Neuronal stem cell (in vitro differentiated cells): ENCODE measurements at regions not wholly inside any gene's neighbourhood (a gene's known extent, or its start where the extent isn't known, plus 50 kb on each side); places are given as distances from the start of the nearest gene placed in this dataset. TPM values are rescaled to one million over a fixed set of nuclear protein-coding genes. Genes with fewer than 3 reads are reported as not detected.
"Not testable (repeated sequence)": the region's sequence is repeated elsewhere in the genome, so short reads cannot be mapped to it uniquely, and the experiment has no call there.

Source experiments
- DNase-seq: peaks from one replicate; pipeline ENCODE4 v3.0.0-alpha.2; 2013; ENCODE audit warnings: low spot score
- H2AFZ ChIP-seq: one replicate; pipeline ENCODE4 v1.6.1; 2013; ENCODE audit warnings: mild to moderate bottlenecking, low read length, inconsistent platforms
- H2AK5ac ChIP-seq: 2 replicates; pipeline ENCODE4 v1.6.1; 2013; ENCODE audit warnings: low read depth, mild to moderate bottlenecking, inconsistent platforms, low read length, moderate library complexity, mixed read lengths
- H2BK120ac ChIP-seq: 2 replicates; pipeline ENCODE4 v1.6.1; 2013; ENCODE audit warnings: low read depth, mild to moderate bottlenecking, inconsistent platforms, low read length, moderate library complexity, mixed read lengths
- H2BK12ac ChIP-seq: one replicate; pipeline ENCODE4 v1.6.1; 2013; ENCODE audit warnings: low read length, inconsistent platforms
- H2BK15ac ChIP-seq: 2 replicates; pipeline ENCODE4 v1.6.1; 2013; ENCODE audit warnings: mild to moderate bottlenecking, low read length, inconsistent platforms, mixed read lengths
- H2BK5ac ChIP-seq: one replicate; pipeline ENCODE4 v1.6.1; 2013; ENCODE audit warnings: inconsistent platforms, mild to moderate bottlenecking, low read length, moderate library complexity
- H3K14ac ChIP-seq: one replicate; pipeline ENCODE4 v1.6.1; 2013; ENCODE audit warnings: low read length, inconsistent platforms
- H3K18ac ChIP-seq: 2 replicates; pipeline ENCODE4 v1.6.1; 2013; ENCODE audit warnings: low read length, inconsistent platforms
- H3K23ac ChIP-seq: 2 replicates; pipeline ENCODE4 v1.6.1; 2013; ENCODE audit warnings: low read depth, mild to moderate bottlenecking, mixed read lengths, low read length, inconsistent platforms; ENCODE audit not compliant: poor library complexity
- H3K27ac ChIP-seq: replicated peaks from 3 replicates; pipeline ENCODE4 v1.5.1; 2013; ENCODE audit warnings: low read length, inconsistent platforms
- H3K27me3 ChIP-seq, 3 experiments: 2 replicates each; pipeline ENCODE4 v1.6.1; 2013; ENCODE audit warnings: low read length in 3 of 3, mild to moderate bottlenecking in 2 of 3, inconsistent platforms in 1 of 3, low read depth in 1 of 3, mixed read lengths in 1 of 3, moderate library complexity in 1 of 3; ENCODE audit not compliant: control insufficient read depth in 3 of 3, insufficient read depth in 3 of 3
- H3K36me3 ChIP-seq, 2 donors: replicated peaks in 1 of 2; 2 replicates each; pipeline ENCODE4 v1.6.1; 2013; ENCODE audit warnings: low read length in 2 of 2; ENCODE audit not compliant: control insufficient read depth in 2 of 2, insufficient read depth in 2 of 2
- H3K4ac ChIP-seq: 2 replicates; pipeline ENCODE4 v1.6.1; 2013; ENCODE audit warnings: inconsistent platforms, mild to moderate bottlenecking, low read length, moderate library complexity
- H3K4me1 ChIP-seq, 2 donors: 1 replicate in 1 of 2; 2 replicates in 1 of 2; pipeline ENCODE4 v1.6.1; 2013; ENCODE audit warnings: low read length in 2 of 2, low read depth in 1 of 2; ENCODE audit not compliant: control insufficient read depth in 2 of 2, insufficient read depth in 1 of 2
- H3K4me2 ChIP-seq: one replicate; pipeline ENCODE4 v1.6.1; 2013; ENCODE audit warnings: mild to moderate bottlenecking, low read length, inconsistent platforms; ENCODE audit not compliant: insufficient read depth, poor library complexity, severe bottlenecking
- H3K4me3 ChIP-seq, 2 donors: 2 replicates each; pipeline ENCODE4 v1.5.1; 2013; ENCODE audit warnings: low read length in 2 of 2, mild to moderate bottlenecking in 2 of 2, inconsistent platforms in 1 of 2, moderate library complexity in 1 of 2
- H3K79me1 ChIP-seq: one replicate; pipeline ENCODE4 v1.6.1; 2013; ENCODE audit warnings: low read depth, mild to moderate bottlenecking, inconsistent platforms, low read length, moderate library complexity
- H3K9ac ChIP-seq: one replicate; pipeline ENCODE4 v1.6.1; 2013; ENCODE audit warnings: mild to moderate bottlenecking, low read depth, low read length, inconsistent platforms; ENCODE audit not compliant: poor library complexity
- H3K9me3 ChIP-seq, 2 donors: replicated peaks in 1 of 2; 2 replicates each; pipeline versions ENCODE3 to v1.6.1; 2013; ENCODE audit warnings: low read length in 2 of 2, mild to moderate bottlenecking in 2 of 2, inconsistent platforms in 1 of 2, low read depth in 1 of 2, mixed read lengths in 1 of 2, moderate library complexity in 1 of 2; ENCODE audit not compliant: control insufficient read depth in 2 of 2, insufficient read depth in 1 of 2
- H4K8ac ChIP-seq: one replicate; pipeline ENCODE4 v1.6.1; 2013; ENCODE audit warnings: low read depth, mild to moderate bottlenecking, inconsistent platforms, low read length, moderate library complexity
- H4K91ac ChIP-seq: one replicate; pipeline ENCODE4 v1.6.1; 2013; ENCODE audit warnings: low read length, low read depth, mild to moderate bottlenecking, inconsistent platforms; ENCODE audit not compliant: poor library complexity
- whole genome bisulfite sequencing, 2 donors: extraction: QIAGEN DNeasy Blood & Tissue Kit; methylation state at CpG; one replicate each; pipeline ENCODE4 v1.1.7; 2013; ENCODE audit warnings: missing lambda C conversion rate in 2 of 2, mixed read lengths in 1 of 2; ENCODE audit not compliant: insufficient read length in 2 of 2, insufficient replicate concordance in 1 of 2; ENCODE audit errors: extremely low coverage in 2 of 2; 5-methylcytosine and 5-hydroxymethylcytosine counted together
- small RNA-seq: library from polyadenylated mRNA; stranded (forward); fragments of <200 nt; extraction: miRNeasy Mini kit (QIAGEN cat#:217004); gene quantifications from one replicate; pipeline ENCODE3, GENCODE V24; 2013; ENCODE audit not compliant: insufficient read depth

DNA sequence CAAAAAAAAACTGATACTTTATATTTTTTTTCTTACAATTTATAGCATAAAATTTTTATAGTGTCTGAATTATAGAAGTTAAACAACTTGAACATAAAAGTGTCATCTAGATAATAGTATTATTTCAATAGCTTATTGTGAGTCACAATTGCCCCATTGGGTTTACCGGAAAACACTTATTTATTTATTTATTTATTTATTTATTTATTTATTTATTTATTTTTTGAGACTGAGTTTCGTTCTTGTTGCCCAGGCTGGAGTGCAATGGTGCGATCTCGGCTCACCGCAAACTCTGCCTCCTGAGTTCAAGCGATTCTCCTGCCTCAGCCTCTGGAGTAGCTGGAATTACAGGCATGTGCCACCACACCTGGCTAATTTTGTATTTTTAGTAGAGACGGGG is 61.4 kb upstream of the ZNF98 start:
- peaks cover 3 to 16% of the 10 kb centered on the region in 2 donors for H3K9me3 ChIP-seq
- WGBS, 2 donors = no CpG with 5 or more reads among the region's 7 CpGs

DNA sequence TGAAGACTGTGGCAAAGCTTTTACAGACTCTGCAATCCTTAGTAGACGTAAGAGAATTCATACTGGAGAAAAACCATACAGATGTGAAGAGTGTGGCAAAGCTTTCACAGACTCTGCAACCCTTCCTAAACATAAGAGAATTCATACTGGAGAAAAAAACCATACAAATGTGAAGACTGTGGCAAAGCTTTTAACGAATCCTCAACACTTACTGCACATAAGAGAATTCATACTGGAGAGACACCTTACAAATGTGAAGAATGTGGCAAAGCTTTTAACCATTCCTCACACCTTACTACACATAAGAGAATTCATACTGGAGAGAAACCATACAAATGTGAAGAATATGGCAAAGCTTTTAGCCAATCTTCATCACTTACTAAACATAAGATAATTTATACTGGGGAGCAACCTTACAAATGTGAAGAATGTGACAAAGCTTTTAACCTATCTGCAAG is 50.1 kb upstream of the ZNF98 start:
- WGBS, 2 donors = no CpG with 5 or more reads among the region's 2 CpGs
- no peak overlapping the region for H4K91ac ChIP-seq
- H3K4ac ChIP-seq = no peak overlapping the region
- no peak overlapping the region for H3K4me3 ChIP-seq
- H3K23ac ChIP-seq = no peak overlapping the region
- H4K8ac ChIP-seq = no peak overlapping the region
- no peak overlapping the region for H2AK5ac ChIP-seq
- H2BK5ac ChIP-seq = no peak overlapping the region
- H3K4me1 ChIP-seq = no peaks in the 10 kb centered on the region
- H3K27ac ChIP-seq = no peak overlapping the region
- H3K9ac ChIP-seq = no peak overlapping the region
- H2BK120ac ChIP-seq = no peak overlapping the region
- no peak for DNase-seq
- H3K27me3 ChIP-seq = no peaks in the 10 kb centered on the region
- no peaks in the 10 kb centered on the region for H3K79me1 ChIP-seq
- H2AFZ ChIP-seq = no peak overlapping the region
- peaks cover 3 to 52% of the 10 kb centered on the region in 2 donors for H3K9me3 ChIP-seq
- no peak overlapping the region for H3K14ac ChIP-seq
- no peak overlapping the region for H3K4me2 ChIP-seq
- no peak overlapping the region for H3K18ac ChIP-seq
- no peaks in the 10 kb centered on the region for H3K36me3 ChIP-seq
- H2BK12ac ChIP-seq = no peak overlapping the region
- no peak overlapping the region for H2BK15ac ChIP-seq

More for the DNA sequence above, 61.4 kb upstream of the ZNF98 start:
- H3K9ac ChIP-seq, DNase-seq, H2AFZ ChIP-seq, H2BK12ac ChIP-seq, H2BK120ac ChIP-seq, H3K4ac ChIP-seq, H2BK15ac ChIP-seq, H3K36me3 ChIP-seq, H3K4me1 ChIP-seq, H4K8ac ChIP-seq, H3K79me1 ChIP-seq, H3K4me2 ChIP-seq, H3K27ac ChIP-seq, H2BK5ac ChIP-seq, H4K91ac ChIP-seq, H3K4me3 ChIP-seq, H3K23ac ChIP-seq, H3K18ac ChIP-seq, H2AK5ac ChIP-seq, H3K14ac ChIP-seq, H3K27me3 ChIP-seq: not testable (repeated sequence)

Small RNA genes in the stretch of these regions (small RNA-seq; reads per million reads assigned to genes)
- gene AC004004.1 = not detected
